Trophoblast cell (in vitro differentiated cells and primary cell): ENCODE measurements at regions not wholly inside any gene's neighbourhood (a gene's known extent, or its start where the extent isn't known, plus 50 kb on each side); places are given as distances from the start of the nearest gene placed in this dataset.

Experiments
- DNase-seq, 2 donors: peaks; one replicate each; pipeline ENCODE4 v3.0.0-alpha.2; 2016
- H2AFZ ChIP-seq: 2 replicates; pipeline ENCODE4 v1.6.1; 2013; ENCODE audit warnings: low read length, moderate library complexity, mild to moderate bottlenecking; ENCODE audit not compliant: insufficient read depth, poor library complexity
- H2AK5ac ChIP-seq: 2 replicates; pipeline ENCODE4 v1.6.1; 2013; ENCODE audit warnings: mild to moderate bottlenecking, low read length
- H2BK120ac ChIP-seq: 2 replicates; pipeline ENCODE4 v1.6.1; 2013; ENCODE audit warnings: low read length, mild to moderate bottlenecking, moderate library complexity; ENCODE audit not compliant: insufficient read depth, poor library complexity
- H2BK12ac ChIP-seq: 2 replicates; pipeline ENCODE4 v1.6.1; 2013; ENCODE audit warnings: mild to moderate bottlenecking, low read length, moderate library complexity
- H2BK5ac ChIP-seq: 2 replicates; pipeline ENCODE4 v1.6.1; 2013; ENCODE audit warnings: low read length, low read depth, moderate library complexity, mild to moderate bottlenecking; ENCODE audit not compliant: poor library complexity
- H3K14ac ChIP-seq: 2 replicates; pipeline ENCODE4 v1.6.1; 2013; ENCODE audit warnings: mild to moderate bottlenecking, low read length
- H3K18ac ChIP-seq: 2 replicates; pipeline ENCODE4 v1.6.1; 2013; ENCODE audit warnings: mild to moderate bottlenecking, low read length
- H3K23ac ChIP-seq: 2 replicates; pipeline ENCODE4 v1.6.1; 2013; ENCODE audit warnings: low read length
- H3K27ac ChIP-seq: 2 replicates; pipeline ENCODE4 v1.5.1; 2013; ENCODE audit warnings: low read depth, mild to moderate bottlenecking, inconsistent platforms, low read length, moderate library complexity
- H3K27me3 ChIP-seq: 2 replicates; pipeline ENCODE4 v1.6.1; 2013; ENCODE audit warnings: inconsistent platforms, mild to moderate bottlenecking, low read length, moderate library complexity; ENCODE audit not compliant: insufficient read depth
- H3K36me3 ChIP-seq, 2 experiments: 1 replicate in 1 of 2; 2 replicates in 1 of 2; pipeline ENCODE4 v1.6.1; 2013; ENCODE audit warnings: low read length in 2 of 2, mild to moderate bottlenecking in 2 of 2, moderate library complexity in 1 of 2; ENCODE audit not compliant: insufficient read depth in 2 of 2, control insufficient read depth in 1 of 2
- H3K4ac ChIP-seq: 2 replicates; pipeline ENCODE4 v1.6.1; 2013; ENCODE audit warnings: low read depth, mild to moderate bottlenecking, low read length, moderate library complexity
- H3K4me1 ChIP-seq, 2 experiments: 1 replicate in 1 of 2; 2 replicates in 1 of 2; pipeline ENCODE4 v1.6.1; 2013; ENCODE audit warnings: low read length in 2 of 2, mild to moderate bottlenecking in 2 of 2, moderate library complexity in 1 of 2; ENCODE audit not compliant: insufficient read depth in 2 of 2, control insufficient read depth in 1 of 2
- H3K4me2 ChIP-seq: 2 replicates; pipeline ENCODE4 v1.6.1; 2013; ENCODE audit warnings: inconsistent platforms, mild to moderate bottlenecking, low read length, moderate library complexity
- H3K4me3 ChIP-seq: 2 replicates; pipeline ENCODE4 v1.5.1; 2013; ENCODE audit warnings: mild to moderate bottlenecking, low read depth, low read length, inconsistent platforms
- H3K79me1 ChIP-seq: one replicate; pipeline ENCODE4 v1.6.1; 2013; ENCODE audit warnings: low read length
- H3K79me2 ChIP-seq: 2 replicates; pipeline ENCODE4 v1.6.1; 2013; ENCODE audit warnings: low read length, mild to moderate bottlenecking; ENCODE audit not compliant: control insufficient read depth, insufficient read depth, poor library complexity
- H3K9ac ChIP-seq: 2 replicates; pipeline ENCODE4 v1.6.1; 2013; ENCODE audit warnings: mild to moderate bottlenecking, low read length
- H3K9me3 ChIP-seq: 2 replicates; pipeline ENCODE4 v1.6.1; 2013; ENCODE audit warnings: low read depth, mild to moderate bottlenecking, control low read depth, inconsistent platforms, low read length; ENCODE audit not compliant: insufficient read depth
- H4K12ac ChIP-seq: 2 replicates; pipeline ENCODE4 v1.6.1; 2013; ENCODE audit warnings: low read depth, mild to moderate bottlenecking, low read length, moderate library complexity
- H4K8ac ChIP-seq: 2 replicates; pipeline ENCODE4 v1.6.1; 2013; ENCODE audit warnings: low read depth, mild to moderate bottlenecking, low read length, moderate library complexity
- H4K91ac ChIP-seq: one replicate; pipeline ENCODE4 v1.6.1; 2013; ENCODE audit warnings: low read depth, mild to moderate bottlenecking, low read length, moderate library complexity
- WGBS: extraction: QIAGEN DNeasy Blood & Tissue Kit; methylation state at CpG from one replicate; pipeline ENCODE4 v1.1.7; 2013; ENCODE audit warnings: missing lambda C conversion rate; ENCODE audit not compliant: insufficient read length, insufficient coverage; ENCODE audit errors: extremely low coverage; 5-methylcytosine and 5-hydroxymethylcytosine counted together

DNA sequence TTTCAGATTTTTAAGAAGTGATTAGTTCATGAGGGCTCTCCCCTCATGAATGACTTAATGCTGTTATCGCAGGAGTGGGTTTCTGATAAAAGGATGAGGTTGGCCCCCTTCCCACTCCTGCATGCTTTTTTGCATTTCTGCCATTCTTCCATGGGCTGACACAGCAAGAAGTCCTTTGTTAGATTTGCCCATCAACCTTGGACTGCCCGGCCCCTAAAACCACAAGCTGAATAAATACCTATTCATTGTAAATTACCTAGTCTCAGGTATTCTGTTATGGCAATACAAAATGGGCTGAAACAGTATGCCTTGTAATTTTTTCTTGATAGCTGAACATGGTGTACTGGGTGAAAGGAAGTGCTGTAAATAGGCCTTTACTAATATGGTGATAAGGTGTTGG is 72.7 kb upstream of the DPH5 start:
- Histone ChIP-seq H3K9ac (no peak overlapping the region), H2BK12ac (no peak overlapping the region), H2BK120ac (no peak overlapping the region), H2AFZ (no peak overlapping the region), H3K27ac (peak overlapping the region; percentile 31), H2AK5ac (no peak overlapping the region), H3K79me1 (peaks cover 2% of the 10 kb centered on the region), H3K4ac (no peak overlapping the region), H3K18ac (no peak overlapping the region), H4K12ac (no peak overlapping the region), H4K8ac (no peak overlapping the region), H3K9me3 (no peaks in the 10 kb centered on the region), H3K27me3 (no peaks in the 10 kb centered on the region), H3K4me3 (no peak overlapping the region), H3K4me2 (no peak overlapping the region), H3K4me1 (no peaks in the 10 kb centered on the region), H2BK5ac (no peak overlapping the region), H4K91ac (no peak overlapping the region), H3K79me2 (no peaks in the 10 kb centered on the region), H3K14ac (no peak overlapping the region), H3K36me3 (no peaks in the 10 kb centered on the region), H3K23ac (no peak overlapping the region)
- WGBS: no CpG with 5 or more reads among the region's 2 CpGs
- no peak for DNase-seq

DNA sequence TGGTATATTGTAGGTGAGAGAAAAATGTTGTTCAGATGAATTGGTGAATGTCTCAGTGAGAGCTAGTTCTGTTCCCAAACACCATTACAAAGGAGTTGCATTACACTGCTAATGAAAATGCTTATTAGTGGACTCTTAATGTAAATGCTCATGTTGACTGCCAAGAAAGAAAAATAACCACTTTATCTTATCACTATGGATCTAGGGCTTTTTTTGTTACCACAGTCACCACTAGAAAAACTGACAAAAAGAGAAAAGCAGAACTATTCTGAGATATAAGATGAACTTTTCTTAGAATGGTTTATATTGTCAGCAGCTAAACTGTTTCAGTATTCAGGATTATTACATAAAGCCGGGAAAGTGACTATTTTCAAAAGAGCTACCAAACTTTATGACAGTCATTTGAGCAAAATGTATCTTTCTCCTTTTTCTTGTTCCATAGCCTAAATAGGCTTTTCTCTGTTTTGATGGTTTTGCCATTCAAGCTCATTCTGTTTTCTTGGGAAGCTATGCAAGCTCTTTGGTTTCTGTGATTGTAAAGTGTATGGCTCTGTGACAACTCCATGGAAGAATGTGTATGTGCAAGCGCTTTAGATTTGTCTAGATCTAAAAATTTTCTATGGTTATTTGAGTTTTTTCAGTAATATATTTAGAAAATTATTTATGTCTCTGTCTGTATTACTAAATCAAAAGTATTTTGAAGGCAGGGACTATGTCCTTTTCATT is 64.2 kb upstream of the DPH5 start:
- H3K4me2 ChIP-seq: no peak overlapping the region

DNA sequence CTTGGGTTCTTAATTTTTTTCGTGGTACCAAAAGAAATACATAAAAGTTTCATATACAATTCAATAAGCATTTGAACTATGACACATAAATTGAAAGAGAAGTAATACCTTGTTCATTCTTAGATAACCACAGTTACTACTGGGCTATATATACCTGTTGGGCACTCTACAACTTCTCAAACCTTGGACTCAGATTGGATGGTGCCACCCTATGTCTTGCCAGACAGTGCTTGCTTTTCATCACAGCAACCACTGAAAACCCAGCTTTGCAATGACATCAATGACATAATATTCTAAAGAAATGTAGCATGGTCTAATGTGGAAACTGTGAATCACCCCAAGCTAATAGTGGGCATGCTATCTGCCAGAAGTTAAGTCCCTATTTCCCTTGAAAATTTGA is 62.8 kb upstream of the DPH5 start:
- Histone ChIP-seq H2AFZ (no peak overlapping the region), H3K9me3 (no peaks in the 10 kb centered on the region), H3K36me3 (no peaks in the 10 kb centered on the region), H4K12ac (no peak overlapping the region), H2BK12ac (no peak overlapping the region), H3K23ac (no peak overlapping the region), H3K79me1 (no peaks in the 10 kb centered on the region), H2BK5ac (no peak overlapping the region), H3K27ac (no peak overlapping the region), H4K91ac (no peak overlapping the region), H3K4ac (no peak overlapping the region), H3K14ac (no peak overlapping the region), H3K9ac (no peak overlapping the region), H2BK120ac (no peak overlapping the region), H3K4me3 (no peak overlapping the region), H3K27me3 (no peaks in the 10 kb centered on the region), H3K4me2 (no peak overlapping the region), H3K79me2 (no peaks in the 10 kb centered on the region), H2AK5ac (no peak overlapping the region), H4K8ac (no peak overlapping the region), H3K4me1 (no peaks in the 10 kb centered on the region), H3K18ac (no peak overlapping the region)
- WGBS: no CpG with 5 or more reads among the region's 1 CpG
- DNase-seq: no peak

More for the DNA sequence above, 64.2 kb upstream of the DPH5 start:
- Histone ChIP-seq H2BK12ac (no peak overlapping the region), H3K4me1 (no peaks in the 10 kb centered on the region), H3K27ac (no peak overlapping the region), H3K79me1 (no peaks in the 10 kb centered on the region), H3K79me2 (no peaks in the 10 kb centered on the region), H2AFZ (no peak overlapping the region), H3K9ac (no peak overlapping the region), H3K23ac (no peak overlapping the region), H3K18ac (no peak overlapping the region), H4K91ac (no peak overlapping the region), H3K4ac (no peak overlapping the region), H2AK5ac (no peak overlapping the region), H4K8ac (no peak overlapping the region), H3K14ac (no peak overlapping the region), H2BK5ac (no peak overlapping the region), H4K12ac (no peak overlapping the region), H3K9me3 (no peaks in the 10 kb centered on the region), H3K4me3 (no peak overlapping the region), H2BK120ac (no peak overlapping the region), H3K36me3 (no peaks in the 10 kb centered on the region), H3K27me3 (no peaks in the 10 kb centered on the region)
- DNase-seq: no peak
- no CpG with 5 or more reads among the region's 2 CpGs for WGBS

DNA sequence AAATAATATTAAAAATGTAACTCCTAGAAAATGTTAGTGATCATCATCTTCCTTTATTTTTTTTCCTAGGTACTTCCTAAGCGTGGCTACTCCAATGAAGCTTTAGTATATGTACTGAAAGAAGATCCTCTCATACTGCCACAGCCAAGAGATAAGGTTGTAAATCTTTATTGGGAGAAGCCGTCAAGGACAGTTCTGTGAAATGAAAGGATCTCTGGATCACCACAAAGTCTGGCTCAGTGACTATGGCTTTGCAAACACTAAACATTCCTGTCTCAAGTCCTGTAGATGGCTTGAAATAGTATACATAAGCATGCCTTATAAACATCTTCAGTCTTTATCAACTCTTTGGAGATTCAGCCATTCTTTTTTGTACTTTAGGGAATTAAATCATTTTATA is 61.2 kb upstream of the DPH5 start:
- H3K14ac ChIP-seq: no peak overlapping the region
- no peak overlapping the region for H2AK5ac ChIP-seq
- no peaks in the 10 kb centered on the region for H3K79me1 ChIP-seq
- no peaks in the 10 kb centered on the region for H3K79me2 ChIP-seq
- no CpG with 5 or more reads among the region's 2 CpGs for WGBS
- H3K4me3 ChIP-seq: no peak overlapping the region
- no peaks in the 10 kb centered on the region for H3K9me3 ChIP-seq
- no peak overlapping the region for H2AFZ ChIP-seq
- no peak overlapping the region for H2BK5ac ChIP-seq
- H3K36me3 ChIP-seq: no peaks in the 10 kb centered on the region
- H2BK120ac ChIP-seq: no peak overlapping the region
- DNase-seq: no peak
- no peak overlapping the region for H3K23ac ChIP-seq
- no peak overlapping the region for H3K9ac ChIP-seq
- no peak overlapping the region for H2BK12ac ChIP-seq
- H3K4ac ChIP-seq: no peak overlapping the region
- H4K12ac ChIP-seq: no peak overlapping the region
- no peak overlapping the region for H4K8ac ChIP-seq
- H4K91ac ChIP-seq: no peak overlapping the region
- no peak overlapping the region for H3K27ac ChIP-seq
- no peaks in the 10 kb centered on the region for H3K4me1 ChIP-seq
- H3K18ac ChIP-seq: no peak overlapping the region
- no peaks in the 10 kb centered on the region for H3K27me3 ChIP-seq
- H3K4me2 ChIP-seq: no peak overlapping the region
